MM.1S (cell line): ENCODE measurements at regions not wholly inside any gene's neighbourhood (a gene's known extent, or its start where the extent isn't known, plus 50 kb on each side); places are given as distances from the start of the nearest gene placed in this dataset.

Experiments used
- DNase-seq: peaks from one replicate; pipeline ENCODE4 v3.0.0-alpha.2; 2015
- H2AFZ ChIP-seq: fragments of 300-600 bp; sonication (generic); 2 replicates; pipeline ENCODE4 v1.6.0; 2016; ENCODE audit warnings: antibody characterized with exemption, low read length
- H3F3A ChIP-seq: fragments of 300-600 bp; sonication (generic); 2 replicates; pipeline ENCODE4 v1.6.1; 2016; ENCODE audit warnings: mild to moderate bottlenecking, antibody characterized with exemption, low read length, moderate library complexity, mixed read lengths; ENCODE audit not compliant: insufficient read depth
- H3K27ac ChIP-seq: fragments of 300-600 bp; sonication (generic); 2 replicates; pipeline ENCODE4 v1.5.1; 2016; ENCODE audit warnings: mild to moderate bottlenecking, low read length
- H3K27me3 ChIP-seq: fragments of 300-600 bp; sonication (generic); replicated peaks from 2 replicates; pipeline ENCODE4 v1.6.0; 2016; ENCODE audit warnings: low read length; ENCODE audit not compliant: insufficient read depth
- H3K36me3 ChIP-seq: fragments of 300-600 bp; sonication (generic); replicated peaks from 2 replicates; pipeline ENCODE4 v1.6.1; 2016; ENCODE audit warnings: mild to moderate bottlenecking, low read length, mixed read lengths; ENCODE audit not compliant: insufficient read depth
- H3K4me1 ChIP-seq: fragments of 300-600 bp; sonication (generic); 2 replicates; pipeline ENCODE4 v1.6.1; 2016; ENCODE audit warnings: low read length, mixed read lengths
- H3K4me2 ChIP-seq: fragments of 300-600 bp; sonication (generic); 2 replicates; pipeline ENCODE4 v1.6.0; 2016; ENCODE audit warnings: low read depth, low read length
- H3K4me3 ChIP-seq: fragments of 300-600 bp; sonication (generic); 2 replicates; pipeline ENCODE4 v1.5.1; 2016; ENCODE audit warnings: low read length, mixed read lengths
- H3K79me2 ChIP-seq: fragments of 300-600 bp; sonication (generic); 2 replicates; pipeline ENCODE4 v1.6.1; 2016; ENCODE audit warnings: mixed run types, low read length, mixed read lengths
- H3K9ac ChIP-seq: fragments of 300-600 bp; sonication (generic); 2 replicates; pipeline ENCODE4 v1.6.1; 2016; ENCODE audit warnings: low read length, mixed read lengths
- H3K9me2 ChIP-seq: fragments of 300-600 bp; sonication (generic); replicated peaks from 2 replicates; pipeline ENCODE4 v1.6.1; 2016; ENCODE audit warnings: mild to moderate bottlenecking, low read length, mixed read lengths; ENCODE audit not compliant: insufficient read depth
- H3K9me3 ChIP-seq: fragments of 300-600 bp; sonication (generic); replicated peaks from 2 replicates; pipeline ENCODE4 v1.6.1; 2016; ENCODE audit warnings: mild to moderate bottlenecking, low read length, mixed read lengths; ENCODE audit not compliant: insufficient read depth
- H4K20me1 ChIP-seq: fragments of 300-600 bp; sonication (generic); 2 replicates; pipeline ENCODE4 v1.6.1; 2016; ENCODE audit warnings: mild to moderate bottlenecking, low read length, moderate library complexity, mixed read lengths; ENCODE audit not compliant: insufficient read depth
- EZH2 ChIP-seq: fragments of 300-600 bp; sonication (generic); optimal IDR thresholded peaks from 2 replicates; pipeline ENCODE3; 2017; ENCODE audit warnings: low read depth, mild to moderate bottlenecking, antibody characterized with exemption, low read length, mixed read lengths
- EZH2phosphoT487 ChIP-seq: fragments of 300-600 bp; sonication (generic); IDR thresholded peaks from 2 replicates; pipeline ENCODE4 v1.6.1; 2018; ENCODE audit warnings: antibody characterized with exemption, low read length
- TF ChIP-seq, protein P1 (sequence below): fragments of 300-600 bp; sonication (generic); IDR thresholded peaks from 2 replicates; pipeline ENCODE4 v1.5.1; 2016; ENCODE audit warnings: antibody characterized with exemption, low read length, mixed read lengths

DNA sequence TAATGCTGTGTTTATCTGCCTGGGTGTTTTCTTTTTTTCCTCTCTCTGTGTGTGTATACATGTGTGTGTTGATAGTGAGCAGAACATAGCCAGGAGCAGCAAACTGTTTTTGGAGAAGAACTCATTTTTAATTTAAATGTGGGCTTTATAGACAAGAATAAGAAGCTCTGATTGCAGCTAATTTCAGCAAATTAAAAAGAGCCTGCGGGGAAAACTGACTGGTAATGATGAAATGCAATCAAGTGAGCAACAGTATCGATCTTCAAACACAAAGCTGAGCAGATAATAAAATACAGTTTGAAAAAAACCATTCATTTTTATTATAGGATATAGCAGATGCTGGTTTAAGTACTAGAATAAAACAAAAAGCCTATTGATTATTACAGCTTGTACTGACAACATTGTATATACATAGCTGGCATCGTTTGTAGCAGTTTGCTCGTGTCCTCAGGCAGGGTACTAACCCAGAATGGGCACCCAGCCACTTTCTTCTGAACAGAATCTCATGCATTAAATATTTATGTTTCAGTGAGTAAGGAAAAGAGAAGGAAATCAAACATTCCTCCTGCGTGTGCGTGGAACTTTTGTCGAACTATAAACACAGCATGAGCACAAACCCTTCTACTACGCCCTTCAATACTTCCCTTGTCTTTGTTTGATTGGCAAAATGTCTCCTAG lies 73.5 kb upstream of the ZFP42 start:
- Histone ChIP-seq H3K4me3 (no peak overlapping the region), H3K27me3 (no peaks in the 10 kb centered on the region), H4K20me1 (no peaks in the 10 kb centered on the region), H3K27ac (no peak overlapping the region), H3K9me3 (no peaks in the 10 kb centered on the region), H3K4me1 (no peaks in the 10 kb centered on the region), H2AFZ (no peak overlapping the region), H3K36me3 (no peaks in the 10 kb centered on the region), H3K9ac (no peak overlapping the region), H3F3A (no peaks in the 10 kb centered on the region), H3K9me2 (no peaks in the 10 kb centered on the region), H3K79me2 (no peaks in the 10 kb centered on the region), H3K4me2 (no peak overlapping the region)
- no peak for TF ChIP-seq EZH2phosphoT487
- TF ChIP-seq, protein P1, sequence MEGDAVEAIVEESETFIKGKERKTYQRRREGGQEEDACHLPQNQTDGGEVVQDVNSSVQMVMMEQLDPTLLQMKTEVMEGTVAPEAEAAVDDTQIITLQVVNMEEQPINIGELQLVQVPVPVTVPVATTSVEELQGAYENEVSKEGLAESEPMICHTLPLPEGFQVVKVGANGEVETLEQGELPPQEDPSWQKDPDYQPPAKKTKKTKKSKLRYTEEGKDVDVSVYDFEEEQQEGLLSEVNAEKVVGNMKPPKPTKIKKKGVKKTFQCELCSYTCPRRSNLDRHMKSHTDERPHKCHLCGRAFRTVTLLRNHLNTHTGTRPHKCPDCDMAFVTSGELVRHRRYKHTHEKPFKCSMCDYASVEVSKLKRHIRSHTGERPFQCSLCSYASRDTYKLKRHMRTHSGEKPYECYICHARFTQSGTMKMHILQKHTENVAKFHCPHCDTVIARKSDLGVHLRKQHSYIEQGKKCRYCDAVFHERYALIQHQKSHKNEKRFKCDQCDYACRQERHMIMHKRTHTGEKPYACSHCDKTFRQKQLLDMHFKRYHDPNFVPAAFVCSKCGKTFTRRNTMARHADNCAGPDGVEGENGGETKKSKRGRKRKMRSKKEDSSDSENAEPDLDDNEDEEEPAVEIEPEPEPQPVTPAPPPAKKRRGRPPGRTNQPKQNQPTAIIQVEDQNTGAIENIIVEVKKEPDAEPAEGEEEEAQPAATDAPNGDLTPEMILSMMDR: no peak
- TF ChIP-seq EZH2: no peak
- DNase-seq: no peak

DNA sequence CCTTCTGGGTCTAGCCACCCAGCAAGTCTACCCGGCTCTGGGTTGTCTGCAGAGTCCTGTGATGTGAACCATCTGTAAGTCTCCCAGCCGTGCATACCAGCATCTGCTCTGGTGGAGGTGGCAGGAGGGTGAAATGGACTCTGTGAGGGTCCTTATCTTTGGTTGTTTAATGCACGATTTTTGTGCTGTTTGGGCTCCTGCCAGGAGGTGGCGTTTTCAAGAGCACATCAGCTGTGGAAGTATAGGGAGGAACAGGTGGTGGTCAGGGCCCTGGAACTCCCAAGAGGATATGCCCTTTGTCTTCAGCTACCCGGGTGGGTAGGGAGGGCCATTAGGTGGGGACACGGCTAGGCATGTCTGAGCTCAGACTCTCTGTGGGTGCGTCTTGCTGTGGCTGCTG lies 66.5 kb upstream of the ZFP42 start:
- H3K9me3 ChIP-seq: no peaks in the 10 kb centered on the region
- H3K4me1 ChIP-seq: no peaks in the 10 kb centered on the region
- H3K9ac ChIP-seq: no peak overlapping the region
- H3F3A ChIP-seq: no peaks in the 10 kb centered on the region
- H2AFZ ChIP-seq: no peak overlapping the region
- H3K4me2 ChIP-seq: no peak overlapping the region
- H3K27ac ChIP-seq: no peak overlapping the region
- H3K4me3 ChIP-seq: no peak overlapping the region
- H3K36me3 ChIP-seq: no peaks in the 10 kb centered on the region
- no peaks in the 10 kb centered on the region for H4K20me1 ChIP-seq
- no peaks in the 10 kb centered on the region for H3K27me3 ChIP-seq
- TF ChIP-seq, protein P1: no peak
- TF ChIP-seq EZH2 (no peak), EZH2phosphoT487 (no peak)
- DNase-seq: no peak
- no peaks in the 10 kb centered on the region for H3K9me2 ChIP-seq
- no peaks in the 10 kb centered on the region for H3K79me2 ChIP-seq

DNA sequence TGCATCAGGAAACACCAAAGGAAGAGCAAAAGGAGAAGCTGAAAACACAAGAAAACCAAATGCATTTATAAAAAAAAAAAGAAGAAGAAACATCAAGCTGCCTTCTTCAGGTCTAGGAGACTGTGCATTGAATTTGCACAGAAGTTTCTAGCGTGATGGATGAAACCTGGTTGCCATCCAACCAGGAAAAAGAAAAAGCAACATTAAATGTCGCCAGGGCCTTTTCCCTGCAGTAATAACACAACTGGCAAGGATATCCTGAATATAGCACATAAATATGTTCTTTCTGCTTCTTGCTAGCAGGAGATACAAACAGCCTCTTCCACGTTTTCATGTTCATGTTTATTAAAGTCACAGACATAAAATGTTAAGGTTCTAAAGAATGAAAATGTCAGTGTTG lies 60.8 kb upstream of the ZFP42 start:
- H3K4me2 ChIP-seq: no peak overlapping the region
- no peak for DNase-seq
- H3K4me3 ChIP-seq: no peak overlapping the region
- H2AFZ ChIP-seq: no peak overlapping the region
- TF ChIP-seq, protein P1: no peak
- TF ChIP-seq EZH2 (no peak), EZH2phosphoT487 (no peak)
- H3K9ac ChIP-seq: no peak overlapping the region
- H3K79me2 ChIP-seq: no peaks in the 10 kb centered on the region
- no peaks in the 10 kb centered on the region for H3K4me1 ChIP-seq
- no peaks in the 10 kb centered on the region for H3F3A ChIP-seq
- no peaks in the 10 kb centered on the region for H3K27me3 ChIP-seq
- no peaks in the 10 kb centered on the region for H3K9me2 ChIP-seq
- no peaks in the 10 kb centered on the region for H3K9me3 ChIP-seq
- no peak overlapping the region for H3K27ac ChIP-seq
- H4K20me1 ChIP-seq: no peaks in the 10 kb centered on the region
- H3K36me3 ChIP-seq: no peaks in the 10 kb centered on the region
